ENCODE measurements at regions not wholly inside any gene's neighbourhood (a gene's known extent, or its start where the extent isn't known, plus 50 kb on each side); places are given as distances from the start of the nearest gene placed in this dataset.
A peak's percentile ranks its signal among the peaks of the same experiment; 100 is the strongest.

DNA sequence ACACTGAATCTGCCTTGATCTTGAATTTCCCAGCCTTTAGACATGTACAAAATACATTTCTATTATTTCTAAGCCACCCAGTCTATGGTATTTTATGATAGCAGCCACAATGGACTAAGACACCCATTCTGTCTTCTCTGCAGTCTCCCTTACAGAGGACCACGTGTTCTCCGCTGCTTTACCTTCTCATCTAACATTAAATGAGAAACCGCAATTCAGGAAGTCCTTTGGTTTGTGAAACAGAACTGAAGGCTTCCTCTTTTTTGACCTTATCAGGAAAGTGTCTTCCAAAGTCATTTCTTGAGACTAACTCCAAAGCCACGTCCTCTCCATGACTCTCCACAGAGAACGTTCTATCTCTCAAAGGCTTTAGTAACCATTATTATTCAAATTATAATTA, 560.1 kb downstream of the OMA1 start:
- no peak for DNase-seq

- DNase-seq: no peak
These were observed 560.4 kb upstream of the DAB1 start for GRCh38 chr1:57984277-57984676.

DNA sequence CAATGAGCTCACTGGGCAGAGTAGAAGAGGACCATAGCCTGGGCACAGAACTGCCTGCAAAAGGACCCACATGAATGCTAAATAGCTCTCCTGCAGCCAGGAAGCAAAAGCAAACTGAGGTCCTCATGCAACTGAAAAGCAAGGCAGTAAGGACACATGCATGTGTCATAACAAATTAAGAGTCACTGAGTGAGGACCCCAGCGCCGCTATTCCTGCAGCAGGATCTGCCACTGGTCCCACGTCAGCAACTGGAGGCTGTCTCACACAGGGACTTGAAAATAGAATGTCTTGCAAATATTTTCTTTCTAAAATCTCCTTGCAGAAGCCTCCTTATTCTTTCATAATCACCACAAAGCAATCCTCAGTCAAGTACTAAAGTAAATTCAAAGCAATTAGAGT, 559.6 kb upstream of the DAB1 start:
- DNase-seq: no peak

DNA sequence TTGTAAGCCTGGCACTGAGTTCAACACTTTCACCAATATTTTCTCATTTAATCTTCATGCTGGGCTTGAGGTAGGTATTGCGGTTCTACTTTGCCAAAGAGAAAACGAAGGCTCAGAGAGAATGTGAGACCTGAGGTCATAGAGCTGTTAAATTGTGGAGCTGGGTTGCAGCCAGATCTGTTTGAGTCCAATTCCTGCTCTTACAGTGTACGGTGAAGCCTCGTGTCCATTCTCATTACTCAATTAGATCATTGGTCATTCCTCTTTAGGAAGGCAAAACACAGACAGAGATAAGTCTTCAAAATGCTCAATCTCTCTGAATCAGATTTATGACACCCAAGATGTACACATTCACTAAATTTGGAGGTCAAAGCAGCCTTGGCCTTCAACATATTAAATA, 559.0 kb upstream of the DAB1 start:
- no peak for DNase-seq

DNA sequence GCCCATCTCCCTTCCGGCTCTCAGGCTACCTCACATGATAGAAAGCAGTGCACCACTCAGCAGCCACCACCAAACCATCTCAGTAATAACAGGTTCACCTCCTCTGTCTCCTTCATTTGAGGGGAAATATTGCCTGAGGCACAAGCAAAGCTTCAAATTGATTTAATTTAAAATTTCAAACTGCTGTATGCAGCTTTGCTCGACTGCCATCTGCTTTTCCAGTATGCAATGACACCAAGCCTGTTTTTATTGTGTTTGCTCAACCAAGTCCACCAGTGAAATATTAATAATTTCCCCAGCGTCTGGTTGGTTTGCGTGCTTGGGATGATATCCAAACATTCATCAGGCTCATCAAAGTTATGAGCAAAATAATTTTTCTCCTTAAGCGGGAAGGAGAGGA, 552.4 kb upstream of the DAB1 start:
- DNase-seq: no peak

- no peak for DNase-seq
These were observed 544.5 kb upstream of the DAB1 start for GRCh38 chr1:57968321-57968720.

DNA sequence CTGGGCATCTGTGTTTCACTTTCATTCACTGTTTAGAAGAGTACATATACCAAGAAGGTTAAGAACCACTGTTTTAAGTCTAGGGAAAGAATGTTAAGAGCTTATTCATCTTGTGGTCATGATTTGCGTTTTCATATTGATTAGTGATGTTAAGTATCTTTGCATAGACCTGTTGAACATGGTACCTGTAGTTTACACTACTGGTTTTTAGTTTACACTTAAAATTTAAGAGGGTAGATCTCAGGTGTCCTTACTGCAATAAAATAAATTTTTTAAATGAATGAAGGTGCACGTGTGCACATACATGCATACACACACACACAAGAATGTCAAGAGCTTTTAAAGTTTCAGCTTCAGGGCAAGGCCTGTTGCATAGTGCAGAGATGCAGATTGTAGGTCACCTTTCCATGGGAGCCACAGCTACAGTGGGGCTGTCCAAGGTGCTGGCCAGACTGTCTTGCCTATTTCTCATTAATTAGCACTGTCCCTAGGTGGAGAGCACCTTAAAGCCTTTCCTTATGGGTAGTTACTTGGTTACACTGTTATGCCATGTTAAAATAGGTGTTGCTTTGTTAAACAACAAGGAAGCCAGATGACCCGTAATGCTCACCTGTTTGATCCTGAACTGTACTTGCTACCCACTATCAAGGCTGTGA, 543.0 kb upstream of the DAB1 start:
- DNase-seq: peak; percentile 2

GRCh38 chr1:57966340-57966739, 542.5 kb upstream of the DAB1 start:
- DNase-seq: no peak

- DNase-seq: no peak
These were observed 539.7 kb upstream of the DAB1 start for GRCh38 chr1:57963581-57963980.

DNA sequence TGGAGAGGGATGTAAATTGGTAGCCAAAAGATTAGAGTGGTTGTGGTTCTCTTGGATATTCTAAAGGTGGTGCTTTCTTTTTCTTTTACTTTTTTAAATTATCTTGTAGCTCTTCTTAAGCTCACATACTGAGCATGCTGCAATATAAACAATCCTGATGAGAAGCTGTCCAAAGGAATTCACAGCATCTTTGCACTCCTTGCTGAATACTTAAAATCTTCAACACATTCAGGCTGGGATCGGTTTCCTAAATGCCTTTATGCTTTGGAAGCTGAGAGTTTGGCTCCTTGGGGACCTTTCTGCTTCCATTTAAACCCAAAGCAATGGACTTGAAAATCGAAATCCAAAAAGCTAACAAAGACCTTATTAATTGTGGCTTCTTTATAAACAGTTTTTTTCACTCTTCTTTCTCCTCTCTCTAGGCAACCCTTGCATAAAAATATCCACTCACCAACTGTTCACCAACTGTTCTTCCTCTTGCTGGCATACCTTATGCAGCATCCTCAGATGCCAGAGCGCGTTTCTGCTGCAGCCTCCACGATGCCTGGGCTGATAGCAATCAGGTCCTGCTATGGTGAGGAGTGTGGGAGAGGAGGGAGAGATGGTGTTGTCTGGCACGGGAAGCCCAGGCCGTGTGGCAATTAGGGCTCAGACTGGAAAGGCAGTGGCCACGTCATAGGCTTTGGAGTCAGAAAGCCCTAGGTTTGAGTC, 535.8 kb upstream of the DAB1 start:
- no peak for DNase-seq

DNA sequence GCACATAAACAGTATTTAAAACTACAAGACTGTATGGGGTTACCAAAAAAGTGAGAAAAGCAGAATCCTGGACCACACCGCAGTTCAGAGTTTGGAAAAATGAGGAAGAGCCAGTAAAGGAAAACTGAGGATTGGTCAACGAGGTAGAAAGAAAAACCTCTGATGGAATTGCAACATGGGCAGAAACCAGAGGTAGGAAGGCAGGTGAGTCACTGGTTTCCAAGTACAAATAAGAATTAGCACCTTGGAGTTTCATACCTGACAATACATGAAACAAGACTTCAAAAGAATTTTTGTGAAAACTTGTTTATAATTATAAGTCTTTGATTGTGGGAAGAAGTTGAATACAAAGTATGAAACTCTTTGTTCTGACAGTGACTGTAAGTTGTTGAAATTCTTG, 533.7 kb upstream of the DAB1 start:
- no peak for DNase-seq

GRCh38 chr1:57951390-57951789, 527.5 kb upstream of the DAB1 start:
- no peak for DNase-seq

DNA sequence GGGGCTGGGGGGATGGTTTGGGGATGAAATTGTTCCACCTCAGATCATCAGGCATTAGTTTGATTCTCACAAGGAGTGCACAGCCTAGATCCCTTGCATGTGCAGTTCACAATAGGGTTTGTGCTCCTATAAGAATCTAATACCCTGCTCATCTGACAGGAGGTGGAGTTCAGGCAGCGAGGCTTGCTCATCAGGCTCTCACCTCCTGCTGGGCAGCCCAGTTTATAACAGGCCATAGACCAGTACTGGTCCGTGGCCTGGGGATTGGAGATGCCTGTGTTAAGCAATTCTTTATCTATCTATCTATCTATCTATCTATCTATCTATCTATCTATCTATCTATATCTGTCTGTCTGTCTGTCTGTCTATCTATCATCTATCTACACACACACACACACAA, 525.3 kb upstream of the DAB1 start:
- DNase-seq: no peak

- DNase-seq: no peak
These were observed 523.6 kb upstream of the DAB1 start for GRCh38 chr1:57947471-57947870.

DNA sequence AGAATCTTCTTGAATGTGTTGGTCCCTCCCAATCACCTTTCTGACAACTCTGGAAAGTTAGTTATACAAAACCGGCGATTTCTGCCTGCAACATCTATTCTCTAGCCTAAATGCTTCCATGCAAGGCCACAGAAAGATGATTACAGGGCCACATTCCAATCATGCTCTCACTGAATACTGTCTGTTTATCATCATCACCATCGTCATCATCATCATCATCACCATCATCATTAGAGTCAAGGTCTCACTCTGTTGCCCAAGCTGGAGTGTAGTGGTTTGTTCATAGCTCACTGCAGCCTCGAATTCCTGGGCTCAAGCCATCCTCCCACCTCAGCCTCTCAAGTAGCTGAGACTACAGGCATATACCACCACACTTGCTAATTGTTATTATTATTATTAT, 521.2 kb upstream of the DAB1 start:
- DNase-seq: no peak

- DNase-seq: no peak
These were observed 519.5 kb upstream of the DAB1 start for GRCh38 chr1:57943365-57943764.

- DNase-seq: no peak
These were observed 510.9 kb upstream of the DAB1 start for GRCh38 chr1:57934745-57935144.

DNA sequence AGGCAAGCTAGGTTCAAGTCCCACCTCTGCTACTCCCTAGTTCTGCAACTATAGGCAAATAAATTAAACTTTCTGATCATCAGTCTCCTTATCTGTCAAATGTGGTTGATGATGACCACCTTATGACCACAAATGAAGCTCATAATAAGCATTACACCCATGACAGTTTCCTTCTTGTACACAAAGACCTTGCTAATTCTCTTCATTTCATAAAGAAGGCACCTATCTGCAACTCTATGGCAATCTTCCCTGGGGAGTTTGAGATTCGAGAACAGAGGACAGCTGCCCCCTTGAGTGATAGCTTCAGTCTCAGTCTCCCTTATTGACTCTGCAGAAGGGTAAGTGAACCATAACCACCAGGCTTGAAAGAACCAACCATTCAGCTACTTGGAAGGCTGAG, 503.1 kb upstream of the DAB1 start:
- no peak for DNase-seq

GRCh38 chr1:57926025-57926552, 502.2 kb upstream of the DAB1 start:
- DNase-seq: no peak

DNA sequence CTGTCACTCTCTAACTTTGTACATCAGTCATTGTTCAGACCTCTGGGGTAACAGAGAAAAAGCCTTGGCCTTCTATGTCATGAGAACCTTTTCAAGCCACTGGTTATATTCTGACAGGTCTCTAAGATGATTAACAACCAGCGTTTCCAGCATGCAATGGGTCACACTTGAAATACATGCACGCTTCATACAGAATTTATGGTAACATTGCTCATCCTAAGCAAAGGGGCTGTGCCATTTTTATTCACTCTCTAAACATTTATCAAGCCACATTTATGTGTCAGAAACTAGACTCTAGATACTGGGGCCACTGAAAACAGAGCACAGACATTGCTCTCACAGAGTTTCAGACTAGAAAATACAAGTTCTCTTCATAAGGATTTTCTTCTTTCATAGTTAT, 501.4 kb upstream of the DAB1 start:
- no peak for DNase-seq

DNA sequence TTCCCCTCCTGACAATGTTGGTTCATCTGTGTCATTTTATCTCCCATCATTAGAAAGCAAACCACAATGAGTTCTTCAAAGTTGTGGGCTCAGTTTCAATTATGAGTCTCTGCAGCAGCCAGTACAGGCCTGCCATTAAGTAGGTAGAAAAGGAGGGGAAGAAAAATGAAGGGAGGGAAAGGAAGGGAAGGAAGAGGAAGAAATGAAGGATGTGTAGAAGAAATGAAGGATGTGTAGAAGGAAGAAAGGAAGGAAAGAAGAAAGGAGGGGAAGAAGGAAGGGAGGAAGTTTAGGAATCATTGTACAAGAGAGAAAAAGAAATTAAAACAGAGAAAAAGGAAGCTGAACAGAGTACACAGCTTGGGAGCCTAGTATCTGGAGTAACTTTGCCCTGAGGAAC, 498.3 kb upstream of the DAB1 start:
- DNase-seq: no peak

GRCh38 chr1:57916041-57916440, 492.2 kb upstream of the DAB1 start:
- no peak for DNase-seq

DNA sequence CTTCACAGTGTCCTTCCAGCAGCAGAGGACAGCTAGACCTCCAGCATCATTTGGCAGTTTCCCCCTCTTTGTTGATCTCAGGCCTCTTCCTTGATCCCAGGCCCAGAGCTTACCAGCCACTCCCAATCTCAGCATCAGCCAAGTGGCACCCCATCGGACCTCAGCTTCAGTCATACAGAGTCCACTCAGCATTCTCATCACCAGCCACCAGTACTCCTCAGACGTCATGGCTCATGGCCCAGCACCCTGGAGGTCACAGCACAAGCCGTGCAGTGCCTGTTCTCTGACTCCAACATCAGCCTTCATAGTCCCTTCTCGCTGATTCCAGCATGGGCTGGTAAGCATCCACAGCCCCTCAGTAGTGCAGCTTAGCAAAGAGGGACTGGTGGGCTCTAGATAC, 487.6 kb upstream of the DAB1 start:
- DNase-seq: no peak

DNA sequence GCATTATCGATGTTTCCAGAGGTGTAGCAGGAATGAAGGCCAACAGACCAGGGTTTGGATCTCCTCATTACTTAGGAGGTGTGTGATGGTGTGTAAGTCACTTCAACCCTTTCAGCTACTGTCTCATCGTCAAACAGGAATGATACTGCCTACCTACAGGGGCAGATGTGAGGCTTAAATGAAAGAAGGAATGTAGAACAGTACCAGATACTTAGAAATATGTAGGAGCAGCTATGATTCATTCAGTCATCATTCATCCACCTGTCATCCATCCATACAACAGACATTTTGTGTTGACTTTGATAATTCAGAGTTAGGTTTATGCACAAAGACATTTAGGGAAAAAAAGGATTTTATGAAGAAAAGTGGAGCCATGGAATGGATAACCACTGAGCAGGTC, 486.9 kb upstream of the DAB1 start:
- no peak for DNase-seq

GRCh38 chr1:57910305-57910704, 486.4 kb upstream of the DAB1 start:
- DNase-seq: no peak
